ENCODE measurements at regions not wholly inside any gene's neighbourhood (a gene's known extent, or its start where the extent isn't known, plus 50 kb on each side); places are given as distances from the start of the nearest gene placed in this dataset.

DNA sequence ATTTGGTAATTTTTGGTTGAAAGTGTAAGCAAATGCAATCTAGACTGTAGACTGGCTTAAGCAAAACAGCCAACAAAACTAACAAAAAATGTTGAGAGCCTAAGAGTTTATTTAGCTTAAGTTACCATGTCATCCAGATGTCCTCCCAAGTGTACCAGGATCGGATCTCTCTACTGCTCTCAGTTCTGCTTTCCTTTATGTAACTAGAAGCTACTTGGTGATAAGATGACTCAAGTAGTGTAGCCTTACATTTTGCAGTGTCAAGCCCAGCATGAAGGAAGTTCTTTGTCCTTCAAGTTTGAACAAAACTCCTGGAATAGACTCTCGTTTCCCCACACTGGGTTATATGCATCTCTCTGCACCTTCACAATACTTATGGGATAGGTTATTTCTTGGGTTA is 1500.0 kb downstream of the STIM2 start:
- Histone ChIP-seq H3K9me3 (ENCODE audit: control insufficient read depth, insufficient read depth, low read length) (no peaks in the 10 kb centered on the region), H3K4me3 (ENCODE audit: low read length) (no peak overlapping the region), H3K9me2 (replicated peaks; ENCODE audit: control insufficient read depth, low read length) (no peaks in the 10 kb centered on the region), H3F3A (ENCODE audit: control insufficient read depth, insufficient read depth) (no peaks in the 10 kb centered on the region), H3K4me2 (ENCODE audit: low read length) (no peak overlapping the region), H3K4me1 (ENCODE audit: control insufficient read depth, low read length) (no peaks in the 10 kb centered on the region), H3K36me3 (ENCODE audit: control insufficient read depth, low read length) (no peaks in the 10 kb centered on the region), H3K27ac (ENCODE audit: low read depth, low read length) (no peak overlapping the region), H3K79me2 (ENCODE audit: control insufficient read depth, low read length) (no peaks in the 10 kb centered on the region), H4K20me1 (ENCODE audit: control insufficient read depth, insufficient read depth, low read depth, low read length) (no peaks in the 10 kb centered on the region), H3K27me3 (ENCODE audit: control insufficient read depth, low read length) (no peaks in the 10 kb centered on the region)
- TF ChIP-seq EZH2phosphoT487 (IDR thresholded peaks at IDR 0.05; ENCODE audit: borderline replicate concordance, low read length): no peak
- TF ChIP-seq, protein P1, sequence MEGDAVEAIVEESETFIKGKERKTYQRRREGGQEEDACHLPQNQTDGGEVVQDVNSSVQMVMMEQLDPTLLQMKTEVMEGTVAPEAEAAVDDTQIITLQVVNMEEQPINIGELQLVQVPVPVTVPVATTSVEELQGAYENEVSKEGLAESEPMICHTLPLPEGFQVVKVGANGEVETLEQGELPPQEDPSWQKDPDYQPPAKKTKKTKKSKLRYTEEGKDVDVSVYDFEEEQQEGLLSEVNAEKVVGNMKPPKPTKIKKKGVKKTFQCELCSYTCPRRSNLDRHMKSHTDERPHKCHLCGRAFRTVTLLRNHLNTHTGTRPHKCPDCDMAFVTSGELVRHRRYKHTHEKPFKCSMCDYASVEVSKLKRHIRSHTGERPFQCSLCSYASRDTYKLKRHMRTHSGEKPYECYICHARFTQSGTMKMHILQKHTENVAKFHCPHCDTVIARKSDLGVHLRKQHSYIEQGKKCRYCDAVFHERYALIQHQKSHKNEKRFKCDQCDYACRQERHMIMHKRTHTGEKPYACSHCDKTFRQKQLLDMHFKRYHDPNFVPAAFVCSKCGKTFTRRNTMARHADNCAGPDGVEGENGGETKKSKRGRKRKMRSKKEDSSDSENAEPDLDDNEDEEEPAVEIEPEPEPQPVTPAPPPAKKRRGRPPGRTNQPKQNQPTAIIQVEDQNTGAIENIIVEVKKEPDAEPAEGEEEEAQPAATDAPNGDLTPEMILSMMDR (IDR thresholded peaks at IDR 0.05; ENCODE audit: low read depth, low read length, poor library complexity, severe bottlenecking): no peak

- Histone ChIP-seq H3K4me3 (ENCODE audit: low read length) (no peak overlapping the region), H3K4me1 (ENCODE audit: control insufficient read depth, low read length) (no peaks in the 10 kb centered on the region), H3K4me2 (ENCODE audit: low read length) (no peak overlapping the region), H3K27me3 (ENCODE audit: control insufficient read depth, low read length) (no peaks in the 10 kb centered on the region), H3F3A (ENCODE audit: control insufficient read depth, insufficient read depth) (no peaks in the 10 kb centered on the region), H3K9me3 (ENCODE audit: control insufficient read depth, insufficient read depth, low read length) (no peaks in the 10 kb centered on the region), H4K20me1 (ENCODE audit: control insufficient read depth, insufficient read depth, low read depth, low read length) (no peaks in the 10 kb centered on the region), H3K79me2 (ENCODE audit: control insufficient read depth, low read length) (no peaks in the 10 kb centered on the region), H3K27ac (ENCODE audit: low read depth, low read length) (no peak overlapping the region), H3K36me3 (ENCODE audit: control insufficient read depth, low read length) (no peaks in the 10 kb centered on the region), H3K9me2 (replicated peaks; ENCODE audit: control insufficient read depth, low read length) (no peaks in the 10 kb centered on the region)
- TF ChIP-seq, protein P1 (IDR thresholded peaks at IDR 0.05; ENCODE audit: low read depth, low read length, poor library complexity, severe bottlenecking): no peak
- no peak for TF ChIP-seq EZH2phosphoT487 (IDR thresholded peaks at IDR 0.05; ENCODE audit: borderline replicate concordance, low read length)
Observed at GRCh38 chr4:28362169-28362568, 1501.5 kb downstream of the STIM2 start.

DNA sequence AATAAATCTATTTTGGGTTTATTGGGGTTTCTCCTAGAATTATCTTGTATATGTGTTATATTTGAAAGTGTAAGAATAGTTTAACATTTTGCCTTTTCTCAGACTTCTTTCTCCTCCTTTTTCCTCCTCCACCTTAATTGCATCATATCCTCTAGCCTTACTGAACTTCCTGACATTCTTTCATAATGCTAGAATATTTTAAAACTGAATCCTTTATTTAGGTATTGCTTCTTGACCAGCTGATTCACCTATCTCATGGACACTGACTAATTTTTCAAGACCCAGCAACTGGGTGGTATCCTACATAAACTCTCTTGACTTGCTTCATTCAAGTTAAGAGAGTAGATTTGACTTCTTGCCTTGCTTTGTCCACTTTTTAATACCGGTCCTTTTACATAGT is 1508.9 kb downstream of the STIM2 start:
- TF ChIP-seq EZH2phosphoT487 (IDR thresholded peaks at IDR 0.05; ENCODE audit: borderline replicate concordance, low read length): no peak
- TF ChIP-seq, protein P1 (IDR thresholded peaks at IDR 0.05; ENCODE audit: low read depth, low read length, poor library complexity, severe bottlenecking): no peak
- H4K20me1 ChIP-seq (ENCODE audit: control insufficient read depth, insufficient read depth, low read depth, low read length): no peaks in the 10 kb centered on the region
- no peaks in the 10 kb centered on the region for H3K27me3 ChIP-seq (ENCODE audit: control insufficient read depth, low read length)
- no peaks in the 10 kb centered on the region for H3K36me3 ChIP-seq (ENCODE audit: control insufficient read depth, low read length)
- H3K4me1 ChIP-seq (ENCODE audit: control insufficient read depth, low read length): no peaks in the 10 kb centered on the region
- H3K27ac ChIP-seq (ENCODE audit: low read depth, low read length): no peak overlapping the region
- H3F3A ChIP-seq (ENCODE audit: control insufficient read depth, insufficient read depth): no peaks in the 10 kb centered on the region
- no peak overlapping the region for H3K4me2 ChIP-seq (ENCODE audit: low read length)
- no peaks in the 10 kb centered on the region for H3K9me2 ChIP-seq (replicated peaks; ENCODE audit: control insufficient read depth, low read length)
- H3K9me3 ChIP-seq (ENCODE audit: control insufficient read depth, insufficient read depth, low read length): no peaks in the 10 kb centered on the region
- H3K79me2 ChIP-seq (ENCODE audit: control insufficient read depth, low read length): no peaks in the 10 kb centered on the region
- no peak overlapping the region for H3K4me3 ChIP-seq (ENCODE audit: low read length)

GRCh38 chr4:28373191-28373590 is 1512.5 kb downstream of the STIM2 start:
- TF ChIP-seq, protein P1 (IDR thresholded peaks at IDR 0.05; ENCODE audit: low read depth, low read length, poor library complexity, severe bottlenecking): no peak
- no peak for TF ChIP-seq EZH2phosphoT487 (IDR thresholded peaks at IDR 0.05; ENCODE audit: borderline replicate concordance, low read length)
- H3K4me2 ChIP-seq (ENCODE audit: low read length): no peak overlapping the region
- no peaks in the 10 kb centered on the region for H3K27me3 ChIP-seq (ENCODE audit: control insufficient read depth, low read length)
- no peaks in the 10 kb centered on the region for H3F3A ChIP-seq (ENCODE audit: control insufficient read depth, insufficient read depth)
- H3K27ac ChIP-seq (ENCODE audit: low read depth, low read length): no peak overlapping the region
- H4K20me1 ChIP-seq (ENCODE audit: control insufficient read depth, insufficient read depth, low read depth, low read length): no peaks in the 10 kb centered on the region
- H3K36me3 ChIP-seq (ENCODE audit: control insufficient read depth, low read length): no peaks in the 10 kb centered on the region
- H3K9me2 ChIP-seq (replicated peaks; ENCODE audit: control insufficient read depth, low read length): no peaks in the 10 kb centered on the region
- no peaks in the 10 kb centered on the region for H3K79me2 ChIP-seq (ENCODE audit: control insufficient read depth, low read length)
- H3K4me3 ChIP-seq (ENCODE audit: low read length): no peak overlapping the region
- H3K9me3 ChIP-seq (ENCODE audit: control insufficient read depth, insufficient read depth, low read length): no peaks in the 10 kb centered on the region
- H3K4me1 ChIP-seq (ENCODE audit: control insufficient read depth, low read length): no peaks in the 10 kb centered on the region

Measured in DOHH2 (cell line).